Astrocyte (in vitro differentiated cells and primary cell): ENCODE measurements at regions not wholly inside any gene's neighbourhood (a gene's known extent, or its start where the extent isn't known, plus 50 kb on each side); places are given as distances from the start of the nearest gene placed in this dataset.

ENCODE experiments used
- DNase-seq: peaks from one replicate; pipeline ENCODE4 v3.0.0-alpha.2; 2010; ENCODE audit warnings: low read depth
- FAIRE-seq: peaks from 2 replicates; lab custom pipeline; 2011; peaks lifted over from hg19 to GRCh38; lab: Jason Lieb, UNC
- H2AFZ ChIP-seq: 2 replicates; pipeline ENCODE4 v1.6.0; 2012; ENCODE audit warnings: low read depth, low read length, inconsistent platforms
- H3K27ac ChIP-seq: 2 replicates; pipeline ENCODE4 v1.5.1; 2011; ENCODE audit warnings: low read depth, low read length, inconsistent platforms
- H3K27me3 ChIP-seq: 2 replicates; pipeline ENCODE4 v1.6.0; 2011; ENCODE audit warnings: low read length, inconsistent platforms; ENCODE audit not compliant: insufficient read depth
- H3K36me3 ChIP-seq: 2 replicates; pipeline ENCODE4 v1.5.1; 2011; ENCODE audit warnings: low read length, inconsistent platforms; ENCODE audit not compliant: insufficient read depth
- H3K4me1 ChIP-seq: 2 replicates; pipeline ENCODE4 v1.5.1; 2011; ENCODE audit warnings: low read length, inconsistent platforms; ENCODE audit not compliant: insufficient read depth
- H3K4me2 ChIP-seq: 2 replicates; pipeline ENCODE4 v1.6.0; 2012; ENCODE audit warnings: low read length, inconsistent platforms
- H3K4me3 ChIP-seq: 2 replicates; pipeline ENCODE4 v1.5.1; 2011; ENCODE audit warnings: low read depth, mild to moderate bottlenecking, low read length, inconsistent platforms; ENCODE audit not compliant: insufficient read depth
- H3K79me2 ChIP-seq: 2 replicates; pipeline ENCODE4 v1.6.0; 2012; ENCODE audit warnings: mild to moderate bottlenecking, low read length, inconsistent platforms; ENCODE audit not compliant: insufficient read depth
- H3K9ac ChIP-seq: 2 replicates; pipeline ENCODE4 v1.6.0; 2012; ENCODE audit warnings: mild to moderate bottlenecking, low read length, inconsistent platforms
- H3K9me3 ChIP-seq: 2 replicates; pipeline ENCODE4 v1.5.1; 2012; ENCODE audit warnings: low read depth, mild to moderate bottlenecking, low read length, inconsistent platforms; ENCODE audit not compliant: insufficient read depth
- H4K20me1 ChIP-seq: 2 replicates; pipeline ENCODE4 v1.6.0; 2012; ENCODE audit warnings: low read length, inconsistent platforms; ENCODE audit not compliant: insufficient read depth
- H3K27ac Mint-ChIP-seq: one replicate; pipeline ENCODE4 v1.8.0; 2021; ENCODE audit warnings: mild to moderate bottlenecking, mixed read lengths; ENCODE audit not compliant: unreplicated experiment
- H3K27me3 Mint-ChIP-seq: one replicate; pipeline ENCODE4 v1.8.0; 2021; ENCODE audit warnings: low read depth, mixed read lengths; ENCODE audit not compliant: unreplicated experiment
- H3K36me3 Mint-ChIP-seq: one replicate; pipeline ENCODE4 v1.8.0; 2021; ENCODE audit warnings: low read depth, mixed read lengths; ENCODE audit not compliant: unreplicated experiment
- H3K4me1 Mint-ChIP-seq: one replicate; pipeline ENCODE4 v1.8.0; 2021; ENCODE audit warnings: low read depth, mixed read lengths; ENCODE audit not compliant: unreplicated experiment
- H3K4me3 Mint-ChIP-seq: one replicate; pipeline ENCODE4 v1.8.0; 2021; ENCODE audit warnings: mild to moderate bottlenecking, moderate library complexity, mixed read lengths; ENCODE audit not compliant: unreplicated experiment
- H3K9me3 Mint-ChIP-seq: one replicate; pipeline ENCODE4 v1.8.0; 2021; ENCODE audit warnings: mild to moderate bottlenecking, mixed read lengths; ENCODE audit not compliant: unreplicated experiment
- EZH2 ChIP-seq: IDR thresholded peaks from 2 replicates; pipeline ENCODE4 v1.6.1; 2012; ENCODE audit warnings: mild to moderate bottlenecking, low read length, inconsistent platforms; ENCODE audit not compliant: insufficient read depth
- TF ChIP-seq, protein P1 (sequence below): IDR thresholded peaks from 2 replicates; pipeline ENCODE4 v1.5.1; 2011; ENCODE audit warnings: low read depth, mild to moderate bottlenecking, inconsistent platforms, low read length, moderate library complexity; ENCODE audit not compliant: insufficient read depth

DNA sequence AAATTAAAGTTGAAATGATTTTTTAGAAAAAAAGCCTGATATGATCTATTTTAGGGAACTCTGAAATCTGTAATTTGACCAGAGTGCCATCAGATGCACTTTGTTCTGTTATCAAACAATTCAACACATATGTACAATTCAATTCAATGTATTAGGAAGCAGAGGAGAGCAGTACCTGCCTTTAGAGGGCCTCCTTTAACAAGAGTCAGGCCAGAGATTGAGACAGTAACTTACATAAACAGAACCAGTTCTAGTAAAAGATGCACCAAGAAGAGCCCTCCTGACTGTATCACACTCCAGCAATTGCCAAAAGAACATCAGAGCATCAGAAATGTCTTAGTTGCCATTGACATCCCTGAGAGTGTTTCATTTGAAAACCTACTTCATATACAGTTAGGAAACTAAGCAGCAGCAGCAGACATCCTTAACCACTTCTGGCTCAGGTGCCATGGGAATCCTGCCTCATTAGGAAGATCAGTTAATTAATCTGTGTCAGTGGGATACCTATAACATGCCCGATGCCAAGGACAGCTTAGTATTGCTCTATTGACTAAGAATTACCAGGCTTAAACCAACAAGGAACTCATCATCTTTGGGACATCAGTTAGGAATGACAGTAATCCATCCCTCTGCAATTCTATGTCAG, 1222.6 kb upstream of the LRRN3 start:
- H3K36me3 Mint-ChIP-seq, result no peaks in the 10 kb centered on the region
- no peak for FAIRE-seq
- no peaks in the 10 kb centered on the region for H3K27me3 Mint-ChIP-seq

DNA sequence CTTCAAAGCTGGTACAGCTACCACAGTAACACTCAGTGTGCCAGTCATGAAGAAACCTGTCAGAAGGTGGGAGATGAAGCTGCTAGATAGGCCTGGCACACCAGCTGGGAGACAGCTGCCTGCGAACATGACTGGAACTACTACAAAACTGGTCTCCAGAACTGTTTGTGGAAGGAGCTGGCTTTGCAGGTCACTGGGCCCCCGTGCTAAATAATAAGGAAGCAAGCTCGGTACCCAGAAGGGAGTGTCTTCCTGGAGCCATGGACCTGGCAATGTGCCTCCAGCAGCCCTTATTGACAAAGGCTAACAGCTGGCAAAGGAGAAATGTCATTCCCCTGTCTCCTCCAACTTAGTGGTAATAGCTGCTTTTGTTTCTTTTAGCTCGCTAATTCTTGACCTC, 1217.6 kb upstream of the LRRN3 start:
- no peak overlapping the region for H3K27ac Mint-ChIP-seq
- DNase-seq (no peak), FAIRE-seq (no peak)
- H3K27ac ChIP-seq, result no peak overlapping the region
- no peak overlapping the region for H3K4me2 ChIP-seq
- H3K27me3 Mint-ChIP-seq, result no peaks in the 10 kb centered on the region
- H3K9me3 ChIP-seq, result no peaks in the 10 kb centered on the region
- TF ChIP-seq, protein P1, sequence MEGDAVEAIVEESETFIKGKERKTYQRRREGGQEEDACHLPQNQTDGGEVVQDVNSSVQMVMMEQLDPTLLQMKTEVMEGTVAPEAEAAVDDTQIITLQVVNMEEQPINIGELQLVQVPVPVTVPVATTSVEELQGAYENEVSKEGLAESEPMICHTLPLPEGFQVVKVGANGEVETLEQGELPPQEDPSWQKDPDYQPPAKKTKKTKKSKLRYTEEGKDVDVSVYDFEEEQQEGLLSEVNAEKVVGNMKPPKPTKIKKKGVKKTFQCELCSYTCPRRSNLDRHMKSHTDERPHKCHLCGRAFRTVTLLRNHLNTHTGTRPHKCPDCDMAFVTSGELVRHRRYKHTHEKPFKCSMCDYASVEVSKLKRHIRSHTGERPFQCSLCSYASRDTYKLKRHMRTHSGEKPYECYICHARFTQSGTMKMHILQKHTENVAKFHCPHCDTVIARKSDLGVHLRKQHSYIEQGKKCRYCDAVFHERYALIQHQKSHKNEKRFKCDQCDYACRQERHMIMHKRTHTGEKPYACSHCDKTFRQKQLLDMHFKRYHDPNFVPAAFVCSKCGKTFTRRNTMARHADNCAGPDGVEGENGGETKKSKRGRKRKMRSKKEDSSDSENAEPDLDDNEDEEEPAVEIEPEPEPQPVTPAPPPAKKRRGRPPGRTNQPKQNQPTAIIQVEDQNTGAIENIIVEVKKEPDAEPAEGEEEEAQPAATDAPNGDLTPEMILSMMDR, result no peak
- no peak for TF ChIP-seq EZH2
- no peaks in the 10 kb centered on the region for H3K36me3 Mint-ChIP-seq
- H3K4me1 ChIP-seq, result no peaks in the 10 kb centered on the region
- H3K79me2 ChIP-seq, result no peaks in the 10 kb centered on the region
- no peak overlapping the region for H3K4me3 Mint-ChIP-seq
- no peaks in the 10 kb centered on the region for H3K36me3 ChIP-seq
- H4K20me1 ChIP-seq, result no peaks in the 10 kb centered on the region
- H3K27me3 ChIP-seq, result no peaks in the 10 kb centered on the region
- no peak overlapping the region for H3K9ac ChIP-seq
- H3K4me3 ChIP-seq, result no peak overlapping the region
- no peak overlapping the region for H2AFZ ChIP-seq
- H3K4me1 Mint-ChIP-seq, result no peaks in the 10 kb centered on the region
- H3K9me3 Mint-ChIP-seq, result no peaks in the 10 kb centered on the region

More for the DNA sequence above, 1222.6 kb upstream of the LRRN3 start:
- no peaks in the 10 kb centered on the region for H3K4me1 ChIP-seq
- H3K9ac ChIP-seq, result no peak overlapping the region
- no peak overlapping the region for H3K4me3 ChIP-seq
- Mint-ChIP-seq H3K4me1 (no peaks in the 10 kb centered on the region), H3K4me3 (no peak overlapping the region), H3K27ac (no peak overlapping the region), H3K9me3 (no peaks in the 10 kb centered on the region)
- no peaks in the 10 kb centered on the region for H3K36me3 ChIP-seq
- H2AFZ ChIP-seq, result no peak overlapping the region
- H4K20me1 ChIP-seq, result no peaks in the 10 kb centered on the region
- no peak overlapping the region for H3K27ac ChIP-seq
- H3K4me2 ChIP-seq, result no peak overlapping the region
- H3K9me3 ChIP-seq, result no peaks in the 10 kb centered on the region
- DNase-seq, result no peak
- TF ChIP-seq EZH2, result no peak
- TF ChIP-seq, protein P1, result no peak
- H3K27me3 ChIP-seq, result no peaks in the 10 kb centered on the region
- no peaks in the 10 kb centered on the region for H3K79me2 ChIP-seq

DNA sequence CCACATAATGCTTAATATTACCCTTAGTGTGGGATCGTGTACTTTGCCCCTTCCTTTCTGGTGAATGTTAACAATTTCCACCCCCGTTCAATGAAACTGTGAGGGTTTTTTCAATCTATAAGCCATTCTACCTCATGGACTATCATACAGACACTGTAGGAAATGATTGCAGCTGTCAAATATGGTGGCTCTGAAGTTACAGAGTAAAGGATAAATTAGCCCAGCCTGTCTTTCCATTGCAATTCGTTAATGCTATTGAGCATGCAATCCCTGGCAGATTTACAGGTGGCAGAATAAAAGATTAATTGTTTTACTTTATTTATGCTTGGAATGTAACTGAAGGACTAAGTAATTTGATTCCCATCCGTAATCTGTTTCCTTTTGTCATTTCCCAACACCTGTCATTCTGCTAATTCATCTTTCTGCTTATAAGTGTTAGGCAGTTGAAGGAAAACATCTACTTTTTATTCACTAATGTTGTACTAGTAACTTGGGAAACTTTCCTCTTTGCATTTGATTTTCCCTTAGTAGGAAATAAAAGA, 1211.6 kb upstream of the LRRN3 start:
- no peak for FAIRE-seq
- H3K36me3 ChIP-seq, result no peaks in the 10 kb centered on the region
- H3K4me2 ChIP-seq, result no peak overlapping the region
- TF ChIP-seq, protein P1, result no peak
- no peak for TF ChIP-seq EZH2
- Mint-ChIP-seq H3K4me3 (no peak overlapping the region), H3K9me3 (no peaks in the 10 kb centered on the region), H3K4me1 (no peaks in the 10 kb centered on the region), H3K27me3 (no peaks in the 10 kb centered on the region), H3K27ac (no peak overlapping the region), H3K36me3 (no peaks in the 10 kb centered on the region)
- DNase-seq, result no peak
- H3K79me2 ChIP-seq, result no peaks in the 10 kb centered on the region
- no peak overlapping the region for H3K9ac ChIP-seq
- H3K9me3 ChIP-seq, result no peaks in the 10 kb centered on the region
- H3K27me3 ChIP-seq, result no peaks in the 10 kb centered on the region
- H2AFZ ChIP-seq, result no peak overlapping the region
- no peaks in the 10 kb centered on the region for H4K20me1 ChIP-seq
- no peak overlapping the region for H3K4me3 ChIP-seq
- no peaks in the 10 kb centered on the region for H3K4me1 ChIP-seq
- H3K27ac ChIP-seq, result no peak overlapping the region
